T-cell (primary cell): ENCODE measurements at regions not wholly inside any gene's neighbourhood (a gene's known extent, or its start where the extent isn't known, plus 50 kb on each side); places are given as distances from the start of the nearest gene placed in this dataset.

Source experiments
- ATAC-seq, 4 experiments: fragments of 200-7000 bp in 3 of 4; fragments of 150-1000 bp in 1 of 4; cut with Tn5 transposase; replicated peaks in 1 of 4; 1 replicate in 3 of 4; 2 replicates in 1 of 4; pipeline ENCODE4 v1.10.0; 2021; ENCODE audit warnings: moderate library complexity in 3 of 4, mild to moderate bottlenecking in 2 of 4, moderate number of reproducible peaks in 1 of 4
- CTCF ChIA-PET, 2 donors: fragments of 300-600 bp; sonication (Branson Sonifier 250); formaldehyde crosslinking; loops; one replicate each; lab custom pipeline; 2022; ENCODE audit warnings: antibody characterized with exemption in 2 of 2; lab: Charles Lee
- POLR2A ChIA-PET, 2 donors: fragments of 300-600 bp; sonication (Branson Sonifier 250); formaldehyde crosslinking; loops; one replicate each; lab custom pipeline; 2022; ENCODE audit warnings: antibody characterized with exemption in 2 of 2; lab: Charles Lee
- DNase-seq, 35 experiments: peaks; one replicate each; pipeline versions ENCODE4 v3.0.0 to v3.0.0-alpha.2; 2013 to 2023
- H3K27ac ChIP-seq: one replicate; pipeline ENCODE4 v1.5.1; 2013; ENCODE audit warnings: low read length
- H3K27me3 ChIP-seq, 2 experiments: replicated peaks in 1 of 2; 1 replicate in 1 of 2; 2 replicates in 1 of 2; pipeline versions ENCODE4 v1.6.1 to v1.7.0; 2013; ENCODE audit warnings: low read length in 1 of 2, mixed read lengths in 1 of 2; ENCODE audit not compliant: control insufficient read depth in 2 of 2, insufficient read depth in 2 of 2; ENCODE audit errors: extremely low read depth in 1 of 2
- H3K36me3 ChIP-seq, 2 donors: 1 replicate in 1 of 2; 2 replicates in 1 of 2; pipeline versions ENCODE4 v1.6.1 to v1.7.0; 2013; ENCODE audit warnings: low read length in 1 of 2; ENCODE audit not compliant: control insufficient read depth in 2 of 2, insufficient read depth in 1 of 2; ENCODE audit errors: extremely low read depth in 1 of 2
- H3K4me1 ChIP-seq, 2 experiments: 1 replicate in 1 of 2; 2 replicates in 1 of 2; pipeline versions ENCODE4 v1.6.1 to v1.7.0; 2013; ENCODE audit warnings: low read length in 2 of 2, mixed read lengths in 1 of 2; ENCODE audit not compliant: insufficient read depth in 2 of 2, control insufficient read depth in 1 of 2; ENCODE audit errors: extremely low read depth in 1 of 2
- H3K4me3 ChIP-seq, 2 donors: 1 replicate in 1 of 2; 2 replicates in 1 of 2; pipeline versions ENCODE4 v1.5.1 to v1.7.0; 2013; ENCODE audit warnings: mild to moderate bottlenecking in 2 of 2, low read length in 1 of 2, moderate library complexity in 1 of 2; ENCODE audit not compliant: control insufficient read depth in 1 of 2; ENCODE audit errors: extremely low read depth in 1 of 2
- H3K9me3 ChIP-seq: 2 replicates; pipeline ENCODE4 v1.7.0; 2013
- H3K27ac Mint-ChIP-seq, 2 donors: one replicate each; pipeline ENCODE4 v1.8.0; 2020 to 2021; ENCODE audit warnings: mild to moderate bottlenecking in 2 of 2, mixed read lengths in 2 of 2
- H3K27me3 Mint-ChIP-seq, 2 donors: one replicate each; pipeline ENCODE4 v1.8.0; 2021 to 2022; ENCODE audit warnings: mixed read lengths in 2 of 2
- H3K36me3 Mint-ChIP-seq: one replicate; pipeline ENCODE4 v1.8.0; 2021; ENCODE audit warnings: mixed read lengths
- H3K4me1 Mint-ChIP-seq, 3 donors: one replicate each; pipeline ENCODE4 v1.8.0; 2020 to 2022; ENCODE audit warnings: mixed read lengths in 3 of 3, mild to moderate bottlenecking in 1 of 3
- H3K4me3 Mint-ChIP-seq, 3 donors: one replicate each; pipeline ENCODE4 v1.8.0; 2020 to 2022; ENCODE audit warnings: mild to moderate bottlenecking in 3 of 3, mixed read lengths in 3 of 3, moderate library complexity in 3 of 3
- H3K9me3 Mint-ChIP-seq, 3 donors: one replicate each; pipeline ENCODE4 v1.8.0; 2020 to 2022; ENCODE audit warnings: mixed read lengths in 3 of 3
- WGBS: methylation state at CpG from one replicate; pipeline ENCODE4 v1.1.5; 2013; ENCODE audit warnings: missing lambda C conversion rate; ENCODE audit not compliant: insufficient coverage; 5-methylcytosine and 5-hydroxymethylcytosine counted together

DNA sequence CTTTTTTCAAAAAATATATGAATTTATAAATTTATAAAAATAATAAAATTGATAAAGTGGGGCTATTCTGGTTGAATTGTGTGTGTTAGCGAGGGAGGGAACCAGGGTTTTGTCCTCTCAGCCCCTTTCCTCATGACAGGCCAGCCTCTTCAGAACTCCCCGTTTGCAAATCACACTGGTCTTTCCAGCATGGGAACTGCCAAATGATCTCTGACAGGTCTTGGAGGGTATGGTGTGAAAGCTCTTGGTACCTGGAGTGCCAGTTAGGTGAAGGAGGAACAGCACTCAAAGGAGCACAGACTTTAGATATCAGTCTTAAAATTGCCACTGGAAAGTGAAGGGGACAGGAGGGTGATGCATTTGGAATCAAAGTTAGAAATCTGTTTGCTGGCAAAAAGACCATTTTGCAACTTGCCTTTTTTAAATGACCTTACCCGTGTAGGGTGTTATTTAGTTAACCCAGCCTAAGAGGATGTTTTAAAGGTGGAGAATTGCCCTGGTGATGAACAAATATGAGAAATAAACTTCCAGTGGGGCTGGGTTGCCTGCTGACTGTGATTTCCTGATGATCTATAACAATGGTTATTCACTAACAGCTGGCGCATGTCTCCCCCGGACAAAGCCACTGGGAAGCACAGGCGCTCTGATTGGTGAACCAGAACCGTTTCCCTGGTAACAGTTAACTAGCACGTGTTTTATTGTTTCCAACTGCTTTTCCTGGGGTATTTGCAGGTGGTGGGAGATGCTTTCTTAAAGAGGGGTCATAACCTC, 85.3 kb upstream of the EFEMP1 start:
- no peak overlapping the region for H3K4me3 ChIP-seq
- H3K27me3 Mint-ChIP-seq: peaks cover 0 to 7% of the 10 kb centered on the region in 2 donors
- no peaks in the 10 kb centered on the region for H3K9me3 Mint-ChIP-seq
- H3K4me3 Mint-ChIP-seq: no peak overlapping the region
- no peak overlapping the region for H3K27ac Mint-ChIP-seq
- no peaks in the 10 kb centered on the region for H3K9me3 ChIP-seq
- H3K36me3 ChIP-seq: no peaks in the 10 kb centered on the region
- no CpG with 5 or more reads among the region's 8 CpGs for WGBS
- H3K36me3 Mint-ChIP-seq: no peaks in the 10 kb centered on the region
- H3K27ac ChIP-seq: no peak overlapping the region
- no peaks in the 10 kb centered on the region for H3K27me3 ChIP-seq
- DNase-seq (no peak), ATAC-seq (no peak)
- no peaks in the 10 kb centered on the region for H3K4me1 Mint-ChIP-seq
- ChIA-PET CTCF (no interaction called here), POLR2A (no interaction called here)
- no peaks in the 10 kb centered on the region for H3K4me1 ChIP-seq

DNA sequence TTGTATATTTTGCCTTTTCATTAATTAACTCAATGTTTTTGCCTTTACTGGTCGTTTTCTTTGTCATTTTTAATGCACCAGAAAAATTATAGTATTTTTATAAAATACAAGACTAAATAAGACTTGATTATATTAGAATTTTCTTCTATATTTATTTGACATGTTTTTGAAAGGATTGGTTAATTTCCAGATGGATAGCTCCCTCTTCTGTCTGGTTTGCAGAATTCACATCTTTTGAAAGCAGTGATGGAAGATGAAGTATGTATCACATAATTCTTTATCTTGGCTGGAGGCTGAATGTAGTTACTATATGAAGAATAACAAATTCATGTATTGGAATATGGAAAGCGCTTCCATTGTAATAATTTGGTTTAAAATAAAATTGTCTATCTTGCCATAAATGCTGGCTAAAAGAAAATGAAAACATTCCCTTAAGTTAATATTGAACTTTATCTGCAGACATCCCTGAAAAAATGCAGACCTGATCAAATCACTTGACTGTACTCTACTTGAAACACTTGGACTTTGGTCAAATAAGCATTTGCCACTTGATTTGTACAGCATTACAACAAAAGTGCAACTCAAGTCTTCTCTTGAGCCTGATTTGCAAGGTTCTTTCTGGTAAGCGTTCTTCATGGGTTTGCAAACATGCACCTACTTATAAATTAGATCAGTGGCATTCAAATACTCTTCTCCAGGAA, 86.3 kb upstream of the EFEMP1 start:
- Mint-ChIP-seq H3K36me3 (no peaks in the 10 kb centered on the region), H3K27me3 (peaks cover 0 to 7% of the 10 kb centered on the region in 2 donors), H3K4me1 (no peaks in the 10 kb centered on the region), H3K9me3 (no peaks in the 10 kb centered on the region), H3K4me3 (no peak overlapping the region), H3K27ac (no peak overlapping the region)
- CTCF ChIA-PET: no interaction called here
- H3K36me3 ChIP-seq: no peaks in the 10 kb centered on the region
- H3K4me1 ChIP-seq: no peaks in the 10 kb centered on the region
- no peak overlapping the region for H3K4me3 ChIP-seq
- no peaks in the 10 kb centered on the region for H3K27me3 ChIP-seq
- DNase-seq: no peak
- no peak overlapping the region for H3K27ac ChIP-seq
- no peaks in the 10 kb centered on the region for H3K9me3 ChIP-seq
- 100% methylated on average over 1 of the region's 3 CpGs for whole genome bisulfite sequencing
- POLR2A ChIA-PET: no interaction called here
- ATAC-seq: no peak

- no peaks in the 10 kb centered on the region for H3K9me3 Mint-ChIP-seq
- no peaks in the 10 kb centered on the region for H3K36me3 Mint-ChIP-seq
- H3K27me3 ChIP-seq: no peaks in the 10 kb centered on the region
- no peak overlapping the region for H3K27ac ChIP-seq
- WGBS: no CpG with 5 or more reads among the region's 4 CpGs
- H3K9me3 ChIP-seq: no peaks in the 10 kb centered on the region
- POLR2A ChIA-PET: no interaction called here
- CTCF ChIA-PET: no interaction called here
- no peak for DNase-seq
- no peaks in the 10 kb centered on the region for H3K36me3 ChIP-seq
- H3K4me1 Mint-ChIP-seq: no peaks in the 10 kb centered on the region
- H3K4me3 Mint-ChIP-seq: no peak overlapping the region
- no peaks in the 10 kb centered on the region for H3K4me1 ChIP-seq
- H3K27ac Mint-ChIP-seq: no peak overlapping the region
- peaks cover 0 to 7% of the 10 kb centered on the region in 2 donors for H3K27me3 Mint-ChIP-seq
- ATAC-seq: no peak
- H3K4me3 ChIP-seq: no peak overlapping the region
Measured at GRCh38 chr2:56011624-56012023, 88.0 kb upstream of the EFEMP1 start.

- no CpG with 5 or more reads among the region's 1 CpG for WGBS
- Mint-ChIP-seq H3K27ac (no peak overlapping the region), H3K36me3 (no peaks in the 10 kb centered on the region)
Measured at GRCh38 chr2:56012221-56012765, 88.7 kb upstream of the EFEMP1 start.

DNA sequence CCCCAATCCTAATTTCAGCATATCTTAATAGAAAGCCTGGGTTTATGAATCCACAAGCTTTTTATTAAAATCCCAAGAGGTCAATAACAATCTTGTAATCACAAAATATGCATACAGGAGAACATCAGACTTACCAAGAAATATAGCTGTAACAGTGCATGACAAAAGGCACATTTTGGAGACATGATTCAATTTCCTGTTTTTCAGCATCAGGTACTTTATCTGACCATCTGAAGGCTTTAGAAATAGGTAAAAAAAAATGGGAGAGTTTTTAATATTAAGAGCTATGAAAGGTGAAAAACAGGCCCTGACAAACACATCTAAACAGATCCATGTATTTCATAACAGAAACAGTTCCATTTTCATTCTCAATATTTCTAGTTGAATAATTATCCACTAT, 89.9 kb upstream of the EFEMP1 start:
- Histone ChIP-seq H3K27ac (no peak overlapping the region), H3K4me1 (no peaks in the 10 kb centered on the region), H3K27me3 (peaks cover 0 to 2% of the 10 kb centered on the region in 2 experiments), H3K4me3 (no peak overlapping the region), H3K36me3 (no peaks in the 10 kb centered on the region), H3K9me3 (no peaks in the 10 kb centered on the region)
- ATAC-seq: no peak
- no peaks in the 10 kb centered on the region for H3K9me3 Mint-ChIP-seq
- ChIA-PET CTCF (no interaction called here), POLR2A (no interaction called here)
- H3K4me3 Mint-ChIP-seq: no peak overlapping the region
- DNase-seq: no peak
- peaks cover 0 to 7% of the 10 kb centered on the region in 2 donors for H3K27me3 Mint-ChIP-seq
- H3K27ac Mint-ChIP-seq: no peak overlapping the region
- no peaks in the 10 kb centered on the region for H3K36me3 Mint-ChIP-seq
- no peaks in the 10 kb centered on the region for H3K4me1 Mint-ChIP-seq

More at GRCh38 chr2:56012221-56012765, 88.7 kb upstream of the EFEMP1 start:
- Histone ChIP-seq H3K4me3 (no peak overlapping the region), H3K9me3 (no peaks in the 10 kb centered on the region), H3K36me3 (no peaks in the 10 kb centered on the region), H3K27me3 (no peaks in the 10 kb centered on the region), H3K4me1 (no peaks in the 10 kb centered on the region), H3K27ac (no peak overlapping the region)
- peaks cover 0 to 7% of the 10 kb centered on the region in 2 donors for H3K27me3 Mint-ChIP-seq
- ChIA-PET CTCF (no interaction called here), POLR2A (no interaction called here)
- no peaks in the 10 kb centered on the region for H3K4me1 Mint-ChIP-seq
- H3K9me3 Mint-ChIP-seq: no peaks in the 10 kb centered on the region
- DNase-seq (no peak), ATAC-seq (no peak)
- no peak overlapping the region for H3K4me3 Mint-ChIP-seq

DNA sequence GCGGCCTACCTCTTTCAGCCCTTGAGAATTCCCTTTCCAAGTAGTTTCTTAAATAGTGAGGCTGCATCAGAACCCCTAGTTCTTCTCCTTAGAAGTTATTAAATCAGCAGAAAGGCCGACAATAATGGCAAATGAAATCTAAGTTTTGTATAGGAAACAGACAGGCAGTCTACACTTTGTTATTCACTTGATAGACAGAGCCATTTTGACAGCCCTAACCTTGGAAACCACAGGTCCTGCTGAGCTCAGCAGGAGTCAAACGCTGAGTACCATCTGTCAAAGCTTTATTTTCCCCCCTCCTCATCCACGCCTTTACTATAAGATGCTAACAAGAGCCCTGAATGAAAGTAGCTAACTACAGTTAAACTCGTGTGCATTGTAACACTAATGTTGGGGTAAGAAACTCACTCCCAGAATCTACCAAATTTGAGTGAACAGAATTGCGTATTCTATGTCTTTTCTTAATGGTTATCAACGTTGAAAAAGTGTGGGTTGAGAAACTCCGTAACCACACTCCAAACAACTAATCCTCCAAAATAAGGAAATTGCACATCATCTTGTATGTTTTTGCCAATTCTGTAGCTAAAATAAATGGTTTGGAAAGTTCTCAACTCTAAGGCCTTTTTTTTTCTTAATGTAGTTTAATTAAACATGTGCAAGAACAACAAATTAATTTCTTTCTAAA, 90.6 kb upstream of the EFEMP1 start:
- Histone ChIP-seq H3K9me3 (no peaks in the 10 kb centered on the region), H3K36me3 (no peaks in the 10 kb centered on the region), H3K4me3 (no peak overlapping the region), H3K4me1 (no peaks in the 10 kb centered on the region), H3K27ac (no peak overlapping the region), H3K27me3 (peaks cover 0 to 2% of the 10 kb centered on the region in 2 experiments)
- ATAC-seq: no peak
- Mint-ChIP-seq H3K4me3 (no peak overlapping the region), H3K27ac (no peak overlapping the region), H3K36me3 (no peaks in the 10 kb centered on the region), H3K27me3 (peaks cover 0 to 7% of the 10 kb centered on the region in 2 donors), H3K9me3 (no peaks in the 10 kb centered on the region), H3K4me1 (no peaks in the 10 kb centered on the region)
- POLR2A ChIA-PET: interaction anchor here in 1 of 2 donors (0.7 kb wide), 1 partner anchor 17 kb away, joined by 3 read pairs; no protein-coding TSS in a partner anchor
- CTCF ChIA-PET: no interaction called here
- WGBS: no CpG with 5 or more reads among the region's 8 CpGs
- DNase-seq: no peak
